ENCODE measurements at regions not wholly inside any gene's neighbourhood (a gene's known extent, or its start where the extent isn't known, plus 50 kb on each side); places are given as distances from the start of the nearest gene placed in this dataset.

- Histone ChIP-seq H3K9me2 (replicated peaks; ENCODE audit: insufficient read depth, low read length) (no peaks in the 10 kb centered on the region), H3K9ac (ENCODE audit: low read length) (no peak overlapping the region), H3K4me2 (ENCODE audit: low read depth, low read length, poor library complexity, severe bottlenecking) (no peak overlapping the region), H3K27ac (ENCODE audit: low read length) (no peak overlapping the region), H3K27me3 (ENCODE audit: low read length) (no peaks in the 10 kb centered on the region), H3K9me3 (ENCODE audit: low read length) (peaks cover 36% of the 10 kb centered on the region), H3K36me3 (ENCODE audit: insufficient read depth, low read length) (no peaks in the 10 kb centered on the region), H3K4me1 (ENCODE audit: low read length) (no peaks in the 10 kb centered on the region), H3K79me2 (ENCODE audit: low read length) (no peaks in the 10 kb centered on the region), H4K20me1 (ENCODE audit: insufficient read depth, low read depth, low read length) (no peaks in the 10 kb centered on the region), H3K4me3 (ENCODE audit: low read length) (no peak overlapping the region), H2AFZ (ENCODE audit: low read length) (no peak overlapping the region)
- no peak for DNase-seq
Measured at GRCh38 chr15:95471690-95472086, 858.8 kb upstream of the NR2F2 start.

GRCh38 chr15:95475067-95475466, 855.4 kb upstream of the NR2F2 start:
- H3K27ac ChIP-seq (ENCODE audit: low read length), result no peak overlapping the region
- no peaks in the 10 kb centered on the region for H3K36me3 ChIP-seq (ENCODE audit: insufficient read depth, low read length)
- H2AFZ ChIP-seq (ENCODE audit: low read length), result no peak overlapping the region
- no peak overlapping the region for H3K9ac ChIP-seq (ENCODE audit: low read length)
- no peaks in the 10 kb centered on the region for H3K27me3 ChIP-seq (ENCODE audit: low read length)
- no peaks in the 10 kb centered on the region for H3K9me2 ChIP-seq (replicated peaks; ENCODE audit: insufficient read depth, low read length)
- no peak overlapping the region for H3K4me2 ChIP-seq (ENCODE audit: low read depth, low read length, poor library complexity, severe bottlenecking)
- peaks cover 35% of the 10 kb centered on the region; the same call in 1 of the 2 replicates for H3K9me3 ChIP-seq (ENCODE audit: low read length)
- H4K20me1 ChIP-seq (ENCODE audit: insufficient read depth, low read depth, low read length), result no peaks in the 10 kb centered on the region
- H3K79me2 ChIP-seq (ENCODE audit: low read length), result no peaks in the 10 kb centered on the region
- DNase-seq, result no peak
- H3K4me1 ChIP-seq (ENCODE audit: low read length), result no peaks in the 10 kb centered on the region
- no peak overlapping the region for H3K4me3 ChIP-seq (ENCODE audit: low read length)

- H2AFZ ChIP-seq (ENCODE audit: low read length), result no peak overlapping the region
- H3K4me1 ChIP-seq (ENCODE audit: low read length), result no peaks in the 10 kb centered on the region
- no peaks in the 10 kb centered on the region for H3K36me3 ChIP-seq (ENCODE audit: insufficient read depth, low read length)
- no peak overlapping the region for H3K4me2 ChIP-seq (ENCODE audit: low read depth, low read length, poor library complexity, severe bottlenecking)
- peaks cover 39% of the 10 kb centered on the region; the same call in 1 of the 2 replicates for H3K9me3 ChIP-seq (ENCODE audit: low read length)
- H3K4me3 ChIP-seq (ENCODE audit: low read length), result no peak overlapping the region
- H3K79me2 ChIP-seq (ENCODE audit: low read length), result no peaks in the 10 kb centered on the region
- DNase-seq, result no peak
- H3K27me3 ChIP-seq (ENCODE audit: low read length), result no peaks in the 10 kb centered on the region
- H3K27ac ChIP-seq (ENCODE audit: low read length), result no peak overlapping the region
- H3K9me2 ChIP-seq (replicated peaks; ENCODE audit: insufficient read depth, low read length), result no peaks in the 10 kb centered on the region
- no peak overlapping the region for H3K9ac ChIP-seq (ENCODE audit: low read length)
- H4K20me1 ChIP-seq (ENCODE audit: insufficient read depth, low read depth, low read length), result no peaks in the 10 kb centered on the region
Measured at GRCh38 chr15:95479308-95479707, 851.2 kb upstream of the NR2F2 start.

GRCh38 chr15:95485367-95485766, 845.1 kb upstream of the NR2F2 start:
- Histone ChIP-seq H2AFZ (ENCODE audit: low read length) (no peak overlapping the region), H3K36me3 (ENCODE audit: insufficient read depth, low read length) (no peaks in the 10 kb centered on the region), H3K27ac (ENCODE audit: low read length) (no peak overlapping the region), H3K27me3 (ENCODE audit: low read length) (no peaks in the 10 kb centered on the region), H4K20me1 (ENCODE audit: insufficient read depth, low read depth, low read length) (no peaks in the 10 kb centered on the region), H3K79me2 (ENCODE audit: low read length) (no peaks in the 10 kb centered on the region), H3K4me2 (ENCODE audit: low read depth, low read length, poor library complexity, severe bottlenecking) (no peak overlapping the region), H3K9ac (ENCODE audit: low read length) (no peak overlapping the region), H3K4me1 (ENCODE audit: low read length) (no peaks in the 10 kb centered on the region), H3K9me3 (ENCODE audit: low read length) (peaks cover 24% of the 10 kb centered on the region; the same call in 1 of the 2 replicates), H3K9me2 (replicated peaks; ENCODE audit: insufficient read depth, low read length) (no peaks in the 10 kb centered on the region), H3K4me3 (ENCODE audit: low read length) (no peak overlapping the region)
- no peak for DNase-seq

- Histone ChIP-seq H2AFZ (ENCODE audit: low read length) (no peak overlapping the region), H3K9me2 (replicated peaks; ENCODE audit: insufficient read depth, low read length) (no peaks in the 10 kb centered on the region), H3K4me3 (ENCODE audit: low read length) (no peak overlapping the region), H3K4me2 (ENCODE audit: low read depth, low read length, poor library complexity, severe bottlenecking) (no peak overlapping the region), H3K27me3 (ENCODE audit: low read length) (no peaks in the 10 kb centered on the region), H3K4me1 (ENCODE audit: low read length) (no peaks in the 10 kb centered on the region), H3K27ac (ENCODE audit: low read length) (no peak overlapping the region), H3K79me2 (ENCODE audit: low read length) (no peaks in the 10 kb centered on the region), H4K20me1 (ENCODE audit: insufficient read depth, low read depth, low read length) (no peaks in the 10 kb centered on the region), H3K36me3 (ENCODE audit: insufficient read depth, low read length) (no peaks in the 10 kb centered on the region), H3K9me3 (ENCODE audit: low read length) (peaks cover 23% of the 10 kb centered on the region; the same call in 1 of the 2 replicates), H3K9ac (ENCODE audit: low read length) (no peak overlapping the region)
- no peak for DNase-seq
Measured at GRCh38 chr15:95486224-95486623, 844.3 kb upstream of the NR2F2 start.

GRCh38 chr15:95489103-95489502, 841.4 kb upstream of the NR2F2 start:
- no peak overlapping the region for H3K27ac ChIP-seq (ENCODE audit: low read length)
- no peak overlapping the region for H3K9ac ChIP-seq (ENCODE audit: low read length)
- no peaks in the 10 kb centered on the region for H3K9me2 ChIP-seq (replicated peaks; ENCODE audit: insufficient read depth, low read length)
- no peak for DNase-seq
- H3K4me1 ChIP-seq (ENCODE audit: low read length), result no peaks in the 10 kb centered on the region
- no peak overlapping the region for H3K4me2 ChIP-seq (ENCODE audit: low read depth, low read length, poor library complexity, severe bottlenecking)
- H3K36me3 ChIP-seq (ENCODE audit: insufficient read depth, low read length), result no peaks in the 10 kb centered on the region
- no peak overlapping the region for H3K4me3 ChIP-seq (ENCODE audit: low read length)
- no peaks in the 10 kb centered on the region for H4K20me1 ChIP-seq (ENCODE audit: insufficient read depth, low read depth, low read length)
- no peaks in the 10 kb centered on the region for H3K79me2 ChIP-seq (ENCODE audit: low read length)
- no peaks in the 10 kb centered on the region for H3K27me3 ChIP-seq (ENCODE audit: low read length)
- H2AFZ ChIP-seq (ENCODE audit: low read length), result no peak overlapping the region
- H3K9me3 ChIP-seq (ENCODE audit: low read length), result peaks cover 15% of the 10 kb centered on the region

GRCh38 chr15:95492388-95493070, 838.0 kb upstream of the NR2F2 start:
- Histone ChIP-seq H3K4me3 (ENCODE audit: low read length) (no peak overlapping the region), H3K27me3 (ENCODE audit: low read length) (no peaks in the 10 kb centered on the region), H3K79me2 (ENCODE audit: low read length) (no peaks in the 10 kb centered on the region), H3K4me2 (ENCODE audit: low read depth, low read length, poor library complexity, severe bottlenecking) (no peak overlapping the region), H3K27ac (ENCODE audit: low read length) (no peak overlapping the region), H3K4me1 (ENCODE audit: low read length) (no peaks in the 10 kb centered on the region), H4K20me1 (ENCODE audit: insufficient read depth, low read depth, low read length) (no peaks in the 10 kb centered on the region), H3K9me3 (ENCODE audit: low read length) (peaks cover 25% of the 10 kb centered on the region), H3K9ac (ENCODE audit: low read length) (no peak overlapping the region), H3K9me2 (replicated peaks; ENCODE audit: insufficient read depth, low read length) (no peaks in the 10 kb centered on the region), H3K36me3 (ENCODE audit: insufficient read depth, low read length) (no peaks in the 10 kb centered on the region), H2AFZ (ENCODE audit: low read length) (no peak overlapping the region)
- DNase-seq, result no peak

- Histone ChIP-seq H4K20me1 (ENCODE audit: insufficient read depth, low read depth, low read length) (no peaks in the 10 kb centered on the region), H3K27ac (ENCODE audit: low read length) (no peak overlapping the region), H3K4me2 (ENCODE audit: low read depth, low read length, poor library complexity, severe bottlenecking) (no peak overlapping the region), H3K36me3 (ENCODE audit: insufficient read depth, low read length) (no peaks in the 10 kb centered on the region), H3K27me3 (ENCODE audit: low read length) (no peaks in the 10 kb centered on the region), H3K4me1 (ENCODE audit: low read length) (no peaks in the 10 kb centered on the region), H3K9me2 (replicated peaks; ENCODE audit: insufficient read depth, low read length) (no peaks in the 10 kb centered on the region), H3K9ac (ENCODE audit: low read length) (no peak overlapping the region), H2AFZ (ENCODE audit: low read length) (no peak overlapping the region), H3K4me3 (ENCODE audit: low read length) (no peak overlapping the region), H3K79me2 (ENCODE audit: low read length) (no peaks in the 10 kb centered on the region), H3K9me3 (ENCODE audit: low read length) (peaks cover 36% of the 10 kb centered on the region)
- no peak for DNase-seq
Measured at GRCh38 chr15:95494971-95495541, 835.4 kb upstream of the NR2F2 start.

Data from Karpas-422 (cell line).